NCI-H1694 treated with DMSO at 0.1 percent for 48 hours (cell line): ENCODE measurements at regions not wholly inside any gene's neighbourhood (a gene's known extent, or its start where the extent isn't known, plus 50 kb on each side); places are given as distances from the start of the nearest gene placed in this dataset.
"Not testable (repeated sequence)": the region's sequence is repeated elsewhere in the genome, so short reads cannot be mapped to it uniquely, and the experiment has no call there.

Source experiments
- DNase-seq: peaks from one replicate; lab custom pipeline; 2025; lab: John Stamatoyannopoulos, UW

- no peak for DNase-seq
These were observed 307.0 kb upstream of the REG3G start for GRCh38 chr2:78718473-78718872.

- no peak for DNase-seq
These were observed 304.0 kb upstream of the REG3G start for GRCh38 chr2:78721355-78722033.

- no peak for DNase-seq
These were observed 291.3 kb upstream of the REG3G start for GRCh38 chr2:78734221-78734620.

- DNase-seq = no peak
These were observed 286.2 kb upstream of the REG3G start for GRCh38 chr2:78739282-78739681.

GRCh38 chr2:78749638-78750037 is 275.9 kb upstream of the REG3G start:
- DNase-seq = no peak

- no peak for DNase-seq
These were observed 275.3 kb upstream of the REG3G start for GRCh38 chr2:78750219-78750618.

GRCh38 chr2:78754930-78755329 is 270.6 kb upstream of the REG3G start:
- DNase-seq = no peak

GRCh38 chr2:78757191-78757590 is 268.3 kb upstream of the REG3G start:
- DNase-seq = no peak

- no peak for DNase-seq
These were observed 267.9 kb upstream of the REG3G start for GRCh38 chr2:78757640-78758039.

GRCh38 chr2:78758765-78759164 is 266.7 kb upstream of the REG3G start:
- not testable (repeated sequence) for DNase-seq

GRCh38 chr2:78766459-78766858 is 259.0 kb upstream of the REG3G start:
- DNase-seq = no peak

- DNase-seq = no peak
These were observed 257.5 kb upstream of the REG3G start for GRCh38 chr2:78768016-78768415.

- DNase-seq = no peak
These were observed 250.2 kb upstream of the REG3G start for GRCh38 chr2:78775291-78775690.

- DNase-seq = no peak
These were observed 246.6 kb upstream of the REG3G start for GRCh38 chr2:78778756-78779510.

- DNase-seq = no peak
These were observed 245.7 kb upstream of the REG3G start for GRCh38 chr2:78779761-78780160.

GRCh38 chr2:78780256-78780655 is 245.2 kb upstream of the REG3G start:
- DNase-seq = no peak

- DNase-seq = no peak
These were observed 244.5 kb upstream of the REG3G start for GRCh38 chr2:78780864-78781583.

GRCh38 chr2:78782196-78782595 is 243.3 kb upstream of the REG3G start:
- no peak for DNase-seq

- DNase-seq = no peak
These were observed 213.4 kb upstream of the REG3G start for GRCh38 chr2:78811955-78812610.

GRCh38 chr2:78814331-78814986 is 211.0 kb upstream of the REG3G start:
- DNase-seq = no peak

GRCh38 chr2:78817430-78817829 is 208.1 kb upstream of the REG3G start:
- DNase-seq = no peak

- DNase-seq = no peak
These were observed 193.0 kb upstream of the REG3G start for GRCh38 chr2:78832481-78832880.
